ENCODE measurements at regions not wholly inside any gene's neighbourhood (a gene's known extent, or its start where the extent isn't known, plus 50 kb on each side); places are given as distances from the start of the nearest gene placed in this dataset.
A peak's percentile ranks its signal among the peaks of the same experiment; 100 is the strongest.

- no peak overlapping the region for H3K9ac ChIP-seq
- no peak overlapping the region for H3K27ac ChIP-seq
- peak overlapping the region in 2 of 11 experiments; percentile 4 to 16; a peak in 2 of 22 replicates for H3K4me2 ChIP-seq
- no peak overlapping the region for H3K4me3 ChIP-seq
- no peak for TF ChIP-seq Cebpa-rat (IDR thresholded peaks at IDR 0.05)
- H3K36me3 ChIP-seq = no peaks in the 10 kb centered on the region
- peaks cover 20 to 41% (median 23%) of the 10 kb centered on the region in 10 experiments for H3K4me1 ChIP-seq
- H3K9me3 ChIP-seq (replicated peaks in 1 of 11) = no peaks in the 10 kb centered on the region
- H4K20me1 ChIP-seq = no peaks in the 10 kb centered on the region
- H3K27me3 ChIP-seq = no peaks in the 10 kb centered on the region
Observed at GRCh38 chr13:28587174-28587540, 71.8 kb upstream of the POMP start.

- no peaks in the 10 kb centered on the region for H4K20me1 ChIP-seq
- no peak for TF ChIP-seq Cebpa-rat (IDR thresholded peaks at IDR 0.05)
- no peak overlapping the region for H3K9ac ChIP-seq
- H3K4me2 ChIP-seq = peak overlapping the region in 2 of 11 experiments; percentile 4 to 16; a peak in 2 of 22 replicates
- H3K9me3 ChIP-seq (replicated peaks in 1 of 11) = no peaks in the 10 kb centered on the region
- H3K27me3 ChIP-seq = no peaks in the 10 kb centered on the region
- no peak overlapping the region for H3K4me3 ChIP-seq
- H3K27ac ChIP-seq = no peak overlapping the region
- H3K36me3 ChIP-seq = no peaks in the 10 kb centered on the region
- H3K4me1 ChIP-seq = peaks cover 21 to 44% (median 24%) of the 10 kb centered on the region in 10 experiments
Observed at GRCh38 chr13:28586439-28587173, 72.3 kb upstream of the POMP start.

GRCh38 chr13:28585561-28585960 is 73.4 kb upstream of the POMP start:
- H3K9ac ChIP-seq = no peak overlapping the region
- peaks cover 21 to 50% (median 25%) of the 10 kb centered on the region in 10 experiments for H3K4me1 ChIP-seq
- no peaks in the 10 kb centered on the region for H3K27me3 ChIP-seq
- H3K9me3 ChIP-seq (replicated peaks in 1 of 11) = no peaks in the 10 kb centered on the region
- H3K36me3 ChIP-seq = no peaks in the 10 kb centered on the region
- H3K4me2 ChIP-seq = peak overlapping the region in 2 of 11 experiments; percentile 5 to 21; a peak in 2 of 22 replicates
- H3K27ac ChIP-seq = no peak overlapping the region
- TF ChIP-seq Cebpa-rat (IDR thresholded peaks at IDR 0.05) = no peak
- no peaks in the 10 kb centered on the region for H4K20me1 ChIP-seq
- H3K4me3 ChIP-seq = no peak overlapping the region

GRCh38 chr13:28584873-28585381 is 74.0 kb upstream of the POMP start:
- Histone ChIP-seq H3K4me3 (no peak overlapping the region), H4K20me1 (no peaks in the 10 kb centered on the region), H3K4me2 (peak overlapping the region in 1 of 11 experiments; percentile 21; a peak in 1 of 22 replicates), H3K27ac (no peak overlapping the region), H3K36me3 (no peaks in the 10 kb centered on the region), H3K9ac (no peak overlapping the region), H3K4me1 (peaks cover 21 to 50% (median 25%) of the 10 kb centered on the region in 10 experiments), H3K27me3 (no peaks in the 10 kb centered on the region), H3K9me3 (replicated peaks in 1 of 11) (no peaks in the 10 kb centered on the region)
- no peak for TF ChIP-seq Cebpa-rat (IDR thresholded peaks at IDR 0.05)

- Histone ChIP-seq H3K27me3 (no peaks in the 10 kb centered on the region), H3K4me2 (peak overlapping the region in 8 of 11 experiments; percentile 68 to 91 (median 79); a peak in 16 of 22 replicates), H3K4me1 (peaks cover 21 to 58% (median 27%) of the 10 kb centered on the region in 10 experiments), H3K27ac (no peak overlapping the region), H3K9me3 (replicated peaks in 1 of 11) (no peaks in the 10 kb centered on the region), H3K36me3 (no peaks in the 10 kb centered on the region), H4K20me1 (no peaks in the 10 kb centered on the region), H3K4me3 (no peak overlapping the region), H3K9ac (no peak overlapping the region)
- no peak for TF ChIP-seq Cebpa-rat (IDR thresholded peaks at IDR 0.05)
Observed at GRCh38 chr13:28583651-28584091, 75.3 kb upstream of the POMP start.

- H3K4me2 ChIP-seq = peak overlapping the region; percentile 68 to 91 (median 81)
- H3K36me3 ChIP-seq = no peaks in the 10 kb centered on the region
- H3K9ac ChIP-seq = no peak overlapping the region
- no peak overlapping the region; a peak in 1 of 20 replicates for H3K4me3 ChIP-seq
- no peaks in the 10 kb centered on the region for H4K20me1 ChIP-seq
- H3K9me3 ChIP-seq (replicated peaks in 1 of 11) = no peaks in the 10 kb centered on the region
- H3K27ac ChIP-seq = no peak overlapping the region
- H3K4me1 ChIP-seq = peaks cover 21 to 58% (median 27%) of the 10 kb centered on the region in 10 experiments
- TF ChIP-seq Cebpa-rat (IDR thresholded peaks at IDR 0.05) = no peak
- H3K27me3 ChIP-seq = no peaks in the 10 kb centered on the region
Observed at GRCh38 chr13:28582892-28583240, 76.1 kb upstream of the POMP start.

- Histone ChIP-seq H3K27me3 (no peaks in the 10 kb centered on the region), H3K27ac (peak overlapping the region in 1 of 11 experiments; percentile 36; a peak in 1 of 22 replicates), H3K4me2 (peak overlapping the region; percentile 68 to 91 (median 81)), H3K36me3 (no peaks in the 10 kb centered on the region), H3K9ac (no peak overlapping the region), H3K4me3 (no peak overlapping the region; a peak in 1 of 20 replicates), H3K4me1 (peaks cover 21 to 55% (median 27%) of the 10 kb centered on the region in 10 experiments), H4K20me1 (no peaks in the 10 kb centered on the region), H3K9me3 (replicated peaks in 1 of 11) (no peaks in the 10 kb centered on the region)
- no peak for TF ChIP-seq Cebpa-rat (IDR thresholded peaks at IDR 0.05)
Observed at GRCh38 chr13:28582225-28582891, 76.6 kb upstream of the POMP start.

GRCh38 chr13:28581451-28581850 is 77.5 kb upstream of the POMP start:
- Histone ChIP-seq H3K27ac (no peak overlapping the region), H3K36me3 (no peaks in the 10 kb centered on the region), H3K9ac (no peak overlapping the region), H4K20me1 (no peaks in the 10 kb centered on the region), H3K4me2 (peak overlapping the region in 6 of 11 experiments; percentile 77 to 87 (median 80); a peak in 7 of 22 replicates), H3K9me3 (replicated peaks in 1 of 11) (no peaks in the 10 kb centered on the region), H3K4me1 (peaks cover 21 to 47% (median 26%) of the 10 kb centered on the region in 10 experiments), H3K4me3 (no peak overlapping the region), H3K27me3 (no peaks in the 10 kb centered on the region)
- no peak for TF ChIP-seq Cebpa-rat (IDR thresholded peaks at IDR 0.05)

- H3K9me3 ChIP-seq (replicated peaks in 1 of 11) = no peaks in the 10 kb centered on the region
- no peak for TF ChIP-seq Cebpa-rat (IDR thresholded peaks at IDR 0.05)
- H3K4me1 ChIP-seq = peaks cover 28 to 46% (median 33%) of the 10 kb centered on the region in 10 experiments
- no peaks in the 10 kb centered on the region for H4K20me1 ChIP-seq
- 0 out of 22 replicates have a peak overlapping the region, but pooled peaks of 2 of the 11 experiments have one; percentile 1 to 25 for H3K4me2 ChIP-seq
- no peak overlapping the region for H3K4me3 ChIP-seq
- H3K9ac ChIP-seq = no peak overlapping the region
- H3K27me3 ChIP-seq = no peaks in the 10 kb centered on the region
- H3K27ac ChIP-seq = no peak overlapping the region
- no peaks in the 10 kb centered on the region for H3K36me3 ChIP-seq
Observed at GRCh38 chr13:28579736-28580135, 79.2 kb upstream of the POMP start.
